ENCODE measurements at regions not wholly inside any gene's neighbourhood (a gene's known extent, or its start where the extent isn't known, plus 50 kb on each side); places are given as distances from the start of the nearest gene placed in this dataset.
"Not testable (repeated sequence)": the region's sequence is repeated elsewhere in the genome, so short reads cannot be mapped to it uniquely, and the experiment has no call there.

DNA sequence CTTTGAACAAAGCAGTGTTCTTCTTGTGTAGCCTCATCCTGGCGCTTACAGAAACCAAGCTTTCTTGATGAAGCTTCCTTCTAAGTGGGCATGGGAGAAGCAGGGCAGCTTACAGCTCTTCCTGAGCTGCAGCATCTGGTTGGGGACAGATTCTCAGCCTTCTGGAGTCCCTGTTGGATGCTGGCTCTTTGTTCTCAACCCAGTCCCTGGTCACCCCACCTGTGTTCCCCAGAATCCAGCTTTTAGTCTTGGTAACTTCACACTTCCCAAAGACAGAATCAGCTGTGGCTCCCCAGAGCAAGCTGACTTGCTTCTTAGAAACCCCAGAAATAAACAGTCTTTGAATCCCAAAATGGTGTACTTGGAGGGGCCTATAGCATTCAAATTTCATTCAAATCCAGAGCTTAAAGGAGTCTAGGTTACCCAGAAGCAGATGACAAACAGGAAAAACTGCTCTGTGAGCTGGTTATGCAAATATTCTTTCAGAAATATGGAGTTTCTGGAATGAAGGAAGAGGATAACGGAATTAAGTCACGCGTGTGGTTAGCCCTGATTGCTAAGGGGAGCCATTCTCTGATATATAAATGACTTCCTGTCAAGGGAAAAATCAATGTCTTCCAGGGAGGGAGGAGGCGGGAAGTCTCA lies 783.4 kb upstream of the TPTE start:
- not testable (repeated sequence) for TF ChIP-seq ZNF274 (IDR thresholded peaks at IDR 0.05; ENCODE audit: low read depth, low read length); EZH2phosphoT487 (IDR thresholded peaks at IDR 0.05; ENCODE audit: borderline replicate concordance); CEBPB (IDR thresholded peaks at IDR 0.05; ENCODE audit: low read depth); POLR2AphosphoS5 (IDR thresholded peaks at IDR 0.05; ENCODE audit: low read depth, low read length); EZH2 (IDR thresholded peaks at IDR 0.05); POLR2A (IDR thresholded peaks at IDR 0.05; ENCODE audit: borderline replicate concordance, extremely low read depth, insufficient read depth, insufficient read length); JUND (IDR thresholded peaks at IDR 0.05); SRF (IDR thresholded peaks at IDR 0.05; ENCODE audit: low read depth); YY1 (IDR thresholded peaks at IDR 0.05; ENCODE audit: extremely low read depth, insufficient replicate concordance, low read depth, low read length); SP1 (IDR thresholded peaks at IDR 0.05; ENCODE audit: low read depth); TCF7L2 (IDR thresholded peaks at IDR 0.05; ENCODE audit: borderline replicate concordance, extremely low read depth, insufficient read depth, insufficient read length)
- TF ChIP-seq, protein P1, sequence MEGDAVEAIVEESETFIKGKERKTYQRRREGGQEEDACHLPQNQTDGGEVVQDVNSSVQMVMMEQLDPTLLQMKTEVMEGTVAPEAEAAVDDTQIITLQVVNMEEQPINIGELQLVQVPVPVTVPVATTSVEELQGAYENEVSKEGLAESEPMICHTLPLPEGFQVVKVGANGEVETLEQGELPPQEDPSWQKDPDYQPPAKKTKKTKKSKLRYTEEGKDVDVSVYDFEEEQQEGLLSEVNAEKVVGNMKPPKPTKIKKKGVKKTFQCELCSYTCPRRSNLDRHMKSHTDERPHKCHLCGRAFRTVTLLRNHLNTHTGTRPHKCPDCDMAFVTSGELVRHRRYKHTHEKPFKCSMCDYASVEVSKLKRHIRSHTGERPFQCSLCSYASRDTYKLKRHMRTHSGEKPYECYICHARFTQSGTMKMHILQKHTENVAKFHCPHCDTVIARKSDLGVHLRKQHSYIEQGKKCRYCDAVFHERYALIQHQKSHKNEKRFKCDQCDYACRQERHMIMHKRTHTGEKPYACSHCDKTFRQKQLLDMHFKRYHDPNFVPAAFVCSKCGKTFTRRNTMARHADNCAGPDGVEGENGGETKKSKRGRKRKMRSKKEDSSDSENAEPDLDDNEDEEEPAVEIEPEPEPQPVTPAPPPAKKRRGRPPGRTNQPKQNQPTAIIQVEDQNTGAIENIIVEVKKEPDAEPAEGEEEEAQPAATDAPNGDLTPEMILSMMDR (IDR thresholded peaks at IDR 0.05 in 2 of 3, conservative IDR thresholded peaks at IDR 0.05 in 1 of 3; ENCODE audit: borderline replicate concordance in 1 of 3, insufficient read depth in 1 of 3, low read depth in 2 of 3, low read length in 2 of 3): not testable (repeated sequence)
- TF ChIP-seq, protein P2, sequence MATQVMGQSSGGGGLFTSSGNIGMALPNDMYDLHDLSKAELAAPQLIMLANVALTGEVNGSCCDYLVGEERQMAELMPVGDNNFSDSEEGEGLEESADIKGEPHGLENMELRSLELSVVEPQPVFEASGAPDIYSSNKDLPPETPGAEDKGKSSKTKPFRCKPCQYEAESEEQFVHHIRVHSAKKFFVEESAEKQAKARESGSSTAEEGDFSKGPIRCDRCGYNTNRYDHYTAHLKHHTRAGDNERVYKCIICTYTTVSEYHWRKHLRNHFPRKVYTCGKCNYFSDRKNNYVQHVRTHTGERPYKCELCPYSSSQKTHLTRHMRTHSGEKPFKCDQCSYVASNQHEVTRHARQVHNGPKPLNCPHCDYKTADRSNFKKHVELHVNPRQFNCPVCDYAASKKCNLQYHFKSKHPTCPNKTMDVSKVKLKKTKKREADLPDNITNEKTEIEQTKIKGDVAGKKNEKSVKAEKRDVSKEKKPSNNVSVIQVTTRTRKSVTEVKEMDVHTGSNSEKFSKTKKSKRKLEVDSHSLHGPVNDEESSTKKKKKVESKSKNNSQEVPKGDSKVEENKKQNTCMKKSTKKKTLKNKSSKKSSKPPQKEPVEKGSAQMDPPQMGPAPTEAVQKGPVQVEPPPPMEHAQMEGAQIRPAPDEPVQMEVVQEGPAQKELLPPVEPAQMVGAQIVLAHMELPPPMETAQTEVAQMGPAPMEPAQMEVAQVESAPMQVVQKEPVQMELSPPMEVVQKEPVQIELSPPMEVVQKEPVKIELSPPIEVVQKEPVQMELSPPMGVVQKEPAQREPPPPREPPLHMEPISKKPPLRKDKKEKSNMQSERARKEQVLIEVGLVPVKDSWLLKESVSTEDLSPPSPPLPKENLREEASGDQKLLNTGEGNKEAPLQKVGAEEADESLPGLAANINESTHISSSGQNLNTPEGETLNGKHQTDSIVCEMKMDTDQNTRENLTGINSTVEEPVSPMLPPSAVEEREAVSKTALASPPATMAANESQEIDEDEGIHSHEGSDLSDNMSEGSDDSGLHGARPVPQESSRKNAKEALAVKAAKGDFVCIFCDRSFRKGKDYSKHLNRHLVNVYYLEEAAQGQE (IDR thresholded peaks at IDR 0.05; ENCODE audit: low read depth): not testable (repeated sequence)

Measured in HCT116 (cell line).